Activated B cell treated with CpG ODN at 0.5 μM for 24 hours (primary cell): ENCODE measurements at regions not wholly inside any gene's neighbourhood (a gene's known extent, or its start where the extent isn't known, plus 50 kb on each side); places are given as distances from the start of the nearest gene placed in this dataset.
"Not testable (repeated sequence)": the region's sequence is repeated elsewhere in the genome, so short reads cannot be mapped to it uniquely, and the experiment has no call there.

ENCODE experiments used
- ATAC-seq: fragments of 200-7000 bp; cut with Tn5 transposase; one replicate; pipeline ENCODE4 v1.10.0; 2021; ENCODE audit warnings: low read depth, mild to moderate bottlenecking, moderate library complexity
- CTCF ChIA-PET: fragments of 350-600 bp; sonication (Branson Sonifier 250); formaldehyde crosslinking; loops from one replicate; lab custom pipeline; 2021; ENCODE audit warnings: antibody characterized with exemption; lab: Charles Lee
- POLR2A ChIA-PET: fragments of 350-600 bp; sonication (Branson Sonifier 250); formaldehyde crosslinking; loops from one replicate; lab custom pipeline; 2021; ENCODE audit warnings: antibody characterized with exemption; lab: Charles Lee
- DNase-seq: peaks from one replicate; pipeline ENCODE4 v3.0.0; 2022
- H3K27ac Mint-ChIP-seq: one replicate; pipeline ENCODE4 v1.8.0; 2020; ENCODE audit warnings: mixed read lengths
- H3K27me3 Mint-ChIP-seq: one replicate; pipeline ENCODE4 v1.8.0; 2021; ENCODE audit warnings: mixed read lengths
- H3K36me3 Mint-ChIP-seq: one replicate; pipeline ENCODE4 v1.8.0; 2021; ENCODE audit warnings: low read depth, mixed read lengths
- H3K4me1 Mint-ChIP-seq: one replicate; pipeline ENCODE4 v1.8.0; 2021; ENCODE audit warnings: mixed read lengths
- H3K4me3 Mint-ChIP-seq: one replicate; pipeline ENCODE4 v1.8.0; 2020; ENCODE audit warnings: mild to moderate bottlenecking, mixed read lengths
- H3K9me3 Mint-ChIP-seq: one replicate; pipeline ENCODE4 v1.8.0; 2020; ENCODE audit warnings: mixed read lengths
- intact Hi-C: fragments of 100-400 bp; cut with micrococcal nuclease; formaldehyde crosslinking; loops from one replicate; pipeline ENCODE4 v1.15.1; 2024
- TF ChIP-seq, protein P1 (sequence below): fragments of 200-600 bp; IDR thresholded peaks from one replicate; pipeline ENCODE4 v1.8.0; 2022; ENCODE audit warnings: antibody characterized with exemption, mild to moderate bottlenecking

- Mint-ChIP-seq H3K27me3 (peaks cover 21% of the 10 kb centered on the region), H3K27ac (no peak overlapping the region), H3K36me3 (no peaks in the 10 kb centered on the region), H3K9me3 (peaks cover 7% of the 10 kb centered on the region), H3K4me1 (peaks cover 4% of the 10 kb centered on the region), H3K4me3 (no peak overlapping the region)
- intact Hi-C loops: no loop called here
- DNase-seq (no peak), ATAC-seq (no peak)
- TF ChIP-seq, protein P1, sequence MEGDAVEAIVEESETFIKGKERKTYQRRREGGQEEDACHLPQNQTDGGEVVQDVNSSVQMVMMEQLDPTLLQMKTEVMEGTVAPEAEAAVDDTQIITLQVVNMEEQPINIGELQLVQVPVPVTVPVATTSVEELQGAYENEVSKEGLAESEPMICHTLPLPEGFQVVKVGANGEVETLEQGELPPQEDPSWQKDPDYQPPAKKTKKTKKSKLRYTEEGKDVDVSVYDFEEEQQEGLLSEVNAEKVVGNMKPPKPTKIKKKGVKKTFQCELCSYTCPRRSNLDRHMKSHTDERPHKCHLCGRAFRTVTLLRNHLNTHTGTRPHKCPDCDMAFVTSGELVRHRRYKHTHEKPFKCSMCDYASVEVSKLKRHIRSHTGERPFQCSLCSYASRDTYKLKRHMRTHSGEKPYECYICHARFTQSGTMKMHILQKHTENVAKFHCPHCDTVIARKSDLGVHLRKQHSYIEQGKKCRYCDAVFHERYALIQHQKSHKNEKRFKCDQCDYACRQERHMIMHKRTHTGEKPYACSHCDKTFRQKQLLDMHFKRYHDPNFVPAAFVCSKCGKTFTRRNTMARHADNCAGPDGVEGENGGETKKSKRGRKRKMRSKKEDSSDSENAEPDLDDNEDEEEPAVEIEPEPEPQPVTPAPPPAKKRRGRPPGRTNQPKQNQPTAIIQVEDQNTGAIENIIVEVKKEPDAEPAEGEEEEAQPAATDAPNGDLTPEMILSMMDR: no peak
- CTCF ChIA-PET: no interaction called here
- POLR2A ChIA-PET: no interaction called here
These were observed 113.2 kb upstream of the IQSEC1 start for GRCh38 chr3:13186435-13186815.

DNA sequence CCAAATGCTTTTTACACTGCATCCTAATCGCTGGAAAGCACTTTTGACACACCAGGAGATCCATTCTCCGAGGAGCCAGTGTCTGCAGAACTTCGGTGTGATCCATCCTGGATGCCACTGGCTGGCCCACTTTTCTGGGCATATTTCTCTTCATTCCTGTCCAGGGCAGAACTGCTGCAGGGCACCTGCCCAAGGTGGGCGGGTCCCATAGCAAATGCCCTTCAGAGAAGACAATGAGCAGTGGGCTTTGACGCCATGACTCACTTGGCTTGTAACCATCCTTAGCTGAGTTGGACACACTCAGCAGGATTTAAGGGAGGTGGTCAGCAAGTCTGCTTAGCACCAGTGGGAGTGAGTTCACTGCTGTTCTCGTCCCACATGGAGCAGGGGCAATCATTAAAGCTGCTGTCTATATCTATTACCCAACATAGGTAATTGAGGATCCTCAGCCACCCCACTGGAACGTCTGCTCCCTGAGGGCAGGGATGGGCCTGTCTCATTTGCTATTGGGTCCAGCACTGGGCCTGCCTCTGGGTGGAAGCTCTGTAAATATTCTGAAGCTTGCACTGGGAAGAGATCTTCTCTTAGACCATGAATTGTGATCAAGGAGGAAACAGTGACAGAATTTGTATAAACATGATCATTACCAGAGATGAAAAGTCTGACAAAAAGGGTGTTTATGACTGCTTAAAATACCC lies 112.7 kb upstream of the IQSEC1 start:
- ChIA-PET POLR2A (no interaction called here), CTCF (no interaction called here)
- H3K4me1 Mint-ChIP-seq: peaks cover 4% of the 10 kb centered on the region
- peaks cover 19% of the 10 kb centered on the region for H3K27me3 Mint-ChIP-seq
- no peak for ATAC-seq
- no peak overlapping the region for H3K4me3 Mint-ChIP-seq
- no peaks in the 10 kb centered on the region for H3K36me3 Mint-ChIP-seq
- H3K27ac Mint-ChIP-seq: no peak overlapping the region
- TF ChIP-seq, protein P1: no peak
- DNase-seq: no peak
- peaks cover 7% of the 10 kb centered on the region for H3K9me3 Mint-ChIP-seq
- intact Hi-C loops: no loop called here

DNA sequence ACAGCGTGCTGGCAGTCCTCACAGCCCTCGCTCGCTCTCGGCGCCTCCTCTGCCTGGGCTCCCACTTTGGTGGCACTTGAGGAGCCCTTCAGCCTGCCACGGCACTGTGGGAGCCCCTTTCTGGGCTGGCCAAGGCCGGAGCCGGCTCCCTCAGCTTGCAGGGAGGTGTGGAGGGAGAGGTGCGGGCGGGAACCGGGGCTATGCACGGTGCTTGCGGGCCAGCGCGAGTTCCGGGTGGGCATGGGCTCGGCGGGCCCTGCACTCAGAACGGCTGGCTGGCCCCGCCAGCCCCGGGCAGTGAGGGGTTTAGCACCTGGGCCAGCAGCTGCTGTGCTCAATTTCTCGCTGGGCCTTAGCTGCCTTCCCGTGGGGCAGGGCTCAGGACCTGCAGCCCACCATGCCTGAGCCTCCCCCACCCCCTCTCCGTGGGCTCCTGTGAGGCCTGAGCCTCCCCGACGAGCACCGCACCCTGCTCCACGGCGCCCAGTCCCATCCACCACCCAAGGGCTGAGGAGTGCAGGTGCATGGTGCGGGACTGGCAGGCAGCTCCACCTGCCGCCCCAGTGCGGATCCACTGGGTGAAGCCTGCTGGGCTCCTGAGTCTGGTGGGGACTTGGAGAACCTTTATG lies 106.5 kb upstream of the IQSEC1 start:
- H3K9me3 Mint-ChIP-seq: peaks cover 23% of the 10 kb centered on the region
- POLR2A ChIA-PET, H3K4me1 Mint-ChIP-seq, H3K27ac Mint-ChIP-seq, CTCF ChIA-PET, H3K36me3 Mint-ChIP-seq, DNase-seq, H3K27me3 Mint-ChIP-seq, intact Hi-C loops, H3K4me3 Mint-ChIP-seq, ATAC-seq: not testable (repeated sequence)

- Mint-ChIP-seq H3K27ac (no peak overlapping the region), H3K27me3 (peaks cover 7% of the 10 kb centered on the region), H3K4me1 (no peaks in the 10 kb centered on the region), H3K36me3 (peaks cover 8% of the 10 kb centered on the region), H3K4me3 (no peak overlapping the region), H3K9me3 (peaks cover 23% of the 10 kb centered on the region)
- ATAC-seq: no peak
- ChIA-PET CTCF (no interaction called here), POLR2A (no interaction called here)
- intact Hi-C loops: no loop called here
- TF ChIP-seq, protein P1: no peak
- DNase-seq: no peak
These were observed 106.0 kb upstream of the IQSEC1 start for GRCh38 chr3:13179181-13179580.

GRCh38 chr3:13178107-13178506 lies 104.9 kb upstream of the IQSEC1 start:
- Mint-ChIP-seq H3K36me3 (peaks cover 8% of the 10 kb centered on the region), H3K4me3 (no peak overlapping the region), H3K27ac (no peak overlapping the region), H3K4me1 (no peaks in the 10 kb centered on the region), H3K27me3 (peaks cover 4% of the 10 kb centered on the region), H3K9me3 (peaks cover 18% of the 10 kb centered on the region)
- CTCF ChIA-PET: no interaction called here
- TF ChIP-seq, protein P1: no peak
- no peak for ATAC-seq
- intact Hi-C loops: no loop called here
- DNase-seq: no peak
- POLR2A ChIA-PET: no interaction called here
